GM15510 (cell line): ENCODE measurements at regions not wholly inside any gene's neighbourhood (a gene's known extent, or its start where the extent isn't known, plus 50 kb on each side); places are given as distances from the start of the nearest gene placed in this dataset.

Experiments
- POLR2A ChIP-seq: IDR thresholded peaks from 3 replicates; pipeline ENCODE4 v1.6.1; 2011; ENCODE audit warnings: borderline replicate concordance; ENCODE audit not compliant: insufficient read length; ENCODE audit errors: extremely low read depth

DNA sequence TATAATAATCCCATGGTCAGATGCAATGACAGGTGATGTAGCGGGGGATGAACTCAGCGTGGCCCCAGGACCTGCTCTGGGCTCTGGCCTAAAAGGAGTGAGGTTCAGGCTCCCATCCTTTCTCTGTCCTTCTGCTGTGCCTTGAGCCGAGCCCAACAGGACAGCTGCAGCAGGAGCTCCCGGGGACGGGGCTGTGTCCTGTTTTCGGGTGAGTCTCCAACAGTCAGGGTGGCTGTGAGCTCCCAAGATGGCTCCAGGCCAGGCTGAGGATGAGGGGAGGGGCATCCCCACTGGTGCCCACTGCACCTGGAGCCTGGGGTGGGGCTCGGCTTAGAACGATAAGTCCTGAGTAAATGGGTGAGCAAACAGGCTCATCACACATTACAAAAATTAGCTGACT, 1385.0 kb downstream of the BRD1 start:
- no peak for TF ChIP-seq POLR2A

DNA sequence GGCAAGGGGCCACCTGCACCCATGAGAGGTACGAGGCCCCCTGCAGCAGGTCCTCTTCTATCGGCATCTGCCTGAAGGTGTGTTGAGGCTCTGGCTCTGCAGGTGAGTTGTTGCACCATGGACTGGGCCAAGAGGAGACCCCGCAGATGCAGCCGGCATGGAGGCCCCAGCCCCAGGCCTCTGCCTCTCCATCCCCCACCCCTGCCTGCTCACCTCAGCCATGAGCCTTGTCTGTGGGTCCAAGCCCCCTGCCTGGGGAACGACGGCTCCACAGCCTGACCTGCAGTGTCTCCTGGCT, 1386.2 kb downstream of the BRD1 start:
- no peak for TF ChIP-seq POLR2A

DNA sequence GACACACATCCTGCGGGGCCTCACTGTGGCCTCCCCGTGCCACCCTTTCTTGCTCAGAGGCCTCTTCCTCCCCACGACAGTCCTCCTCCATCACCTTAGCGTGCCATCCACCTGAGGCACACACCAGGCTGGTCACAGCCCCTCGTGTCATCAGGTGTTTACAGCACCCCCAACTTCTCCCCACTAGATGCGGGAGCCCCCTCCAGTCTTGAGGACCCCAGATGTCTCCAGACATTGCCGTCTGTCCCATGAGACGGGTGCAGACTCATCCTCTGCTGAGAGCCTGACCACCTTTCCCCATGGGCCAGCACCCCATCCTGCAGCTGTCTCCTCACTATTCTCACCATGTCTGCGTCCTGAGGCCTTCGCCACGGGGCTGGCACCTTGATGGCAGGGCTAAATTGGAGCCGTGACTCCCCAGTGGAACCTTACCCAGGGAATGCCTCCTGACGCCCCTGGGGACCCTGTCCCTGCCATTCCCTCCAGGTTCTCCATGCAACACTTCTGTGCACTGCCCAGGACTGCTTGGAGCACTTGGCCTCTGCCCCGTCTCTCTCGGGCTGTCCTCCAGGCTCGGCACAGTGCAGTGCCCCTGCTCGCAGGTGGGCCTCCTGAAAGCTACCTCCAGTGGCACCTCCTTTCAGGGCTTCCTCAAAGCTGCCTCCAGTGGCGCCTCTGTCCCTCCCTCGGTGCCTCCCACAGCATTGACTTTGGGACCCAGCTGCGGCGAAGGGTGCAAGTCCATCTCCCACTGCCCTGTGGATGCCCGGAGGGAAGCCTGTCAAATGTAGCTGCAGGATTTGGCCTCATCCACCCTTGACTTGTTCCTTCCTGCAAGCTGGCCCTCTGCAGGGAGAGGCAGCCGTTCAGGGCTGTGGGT, 1386.8 kb downstream of the BRD1 start:
- no peak for TF ChIP-seq POLR2A

DNA sequence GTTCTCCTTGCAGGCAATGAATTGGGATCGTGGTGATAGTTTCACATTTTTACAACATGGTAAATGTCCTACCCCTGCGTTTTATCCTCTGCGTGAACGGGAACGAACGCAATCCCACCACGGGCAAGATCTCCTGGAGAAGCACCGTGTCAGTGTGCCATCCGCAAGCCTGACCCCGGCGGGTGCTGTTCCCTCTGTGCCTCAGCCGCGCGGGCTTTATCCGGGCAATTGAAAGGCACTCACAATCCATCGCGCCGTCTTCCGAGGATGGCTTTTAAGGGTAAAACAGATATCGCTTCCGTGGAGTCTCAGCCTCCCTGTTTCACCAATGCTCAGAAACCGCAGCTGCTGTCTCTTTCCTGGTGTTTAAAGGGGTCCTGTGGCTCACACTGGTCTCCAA, 1387.5 kb downstream of the BRD1 start:
- TF ChIP-seq POLR2A, result no peak

DNA sequence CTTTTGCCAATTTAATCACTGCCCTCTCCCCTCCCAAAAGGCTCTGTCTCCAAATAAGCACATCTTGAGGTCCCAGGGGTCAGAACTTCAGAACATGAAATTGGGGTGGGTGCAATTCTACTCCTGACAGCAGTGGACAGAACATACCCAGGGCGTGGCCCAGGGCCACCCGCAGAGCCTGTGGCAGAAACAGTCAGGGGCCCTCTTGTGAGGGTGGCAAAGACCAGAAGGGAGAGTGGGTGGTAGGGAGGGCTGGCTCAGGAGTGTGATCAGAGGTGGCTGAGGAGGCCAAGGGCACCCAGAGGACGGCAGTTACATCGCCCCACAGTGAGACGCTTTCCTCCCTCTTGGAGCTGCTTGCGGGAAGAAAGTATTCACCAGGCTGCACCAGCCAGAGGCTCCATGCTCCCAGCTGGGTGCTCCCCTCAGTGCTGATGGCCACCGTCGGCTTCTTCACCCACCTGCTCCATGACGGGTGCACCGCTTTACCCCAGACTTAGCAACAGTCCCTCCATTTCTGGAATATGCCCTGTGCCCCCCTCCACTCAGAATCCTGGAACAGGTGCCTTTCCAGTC, 1388.0 kb downstream of the BRD1 start:
- TF ChIP-seq POLR2A, result no peak

DNA sequence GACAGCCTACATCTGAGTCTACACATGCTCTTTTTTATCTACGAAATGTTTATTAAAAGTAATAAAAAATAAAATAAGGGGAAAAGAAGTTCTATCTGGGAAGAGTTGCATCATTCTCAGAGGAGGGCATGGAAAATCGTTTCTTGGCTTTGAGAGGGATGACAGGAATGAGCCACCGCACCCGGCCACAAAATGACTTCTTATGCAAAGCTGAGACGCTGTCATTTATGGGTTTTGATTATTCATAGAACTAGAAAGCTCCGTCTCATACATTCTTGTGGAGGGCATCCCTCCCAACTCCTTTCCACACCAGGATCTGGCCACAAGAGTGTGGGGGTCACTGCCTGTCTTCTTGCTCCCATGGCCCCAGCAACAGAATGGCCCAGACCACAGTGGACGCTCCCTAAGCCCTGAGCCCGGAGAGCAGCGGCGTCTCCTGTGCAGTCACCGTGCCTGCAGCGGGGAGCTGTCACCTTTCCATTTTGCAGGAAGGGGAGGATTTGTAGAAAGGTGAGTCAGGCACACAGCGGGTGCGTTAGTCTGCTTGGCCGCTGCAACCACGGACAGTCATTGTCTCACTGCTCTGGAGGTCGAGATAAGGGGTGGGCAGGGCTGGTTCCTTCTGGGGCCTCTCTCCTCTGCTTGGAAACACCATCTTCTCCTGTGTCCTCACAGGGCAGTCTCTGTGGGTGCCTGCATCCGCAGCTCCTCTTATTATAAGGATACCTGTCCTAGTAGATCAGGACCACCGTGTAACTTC, 1388.7 kb downstream of the BRD1 start:
- TF ChIP-seq POLR2A, result no peak

DNA sequence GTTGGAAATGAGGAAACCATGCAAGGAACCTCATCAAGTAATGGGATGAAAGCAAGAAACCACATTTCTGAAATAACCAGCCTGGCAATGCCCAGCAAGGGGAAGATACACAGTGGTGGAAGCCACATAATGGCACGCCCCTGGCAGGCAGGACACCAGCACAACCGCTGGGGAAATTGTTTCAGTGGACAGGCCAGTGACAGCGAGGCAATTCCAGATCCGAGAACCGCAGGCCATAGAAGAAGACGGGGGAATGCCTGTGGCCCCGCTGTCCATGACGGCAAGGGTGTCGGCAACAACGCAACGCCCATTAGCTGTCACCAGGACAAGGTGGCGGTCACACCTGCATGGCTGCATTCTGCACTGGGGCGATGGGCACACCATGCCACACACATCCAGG, 1389.6 kb downstream of the BRD1 start:
- TF ChIP-seq POLR2A, result no peak

DNA sequence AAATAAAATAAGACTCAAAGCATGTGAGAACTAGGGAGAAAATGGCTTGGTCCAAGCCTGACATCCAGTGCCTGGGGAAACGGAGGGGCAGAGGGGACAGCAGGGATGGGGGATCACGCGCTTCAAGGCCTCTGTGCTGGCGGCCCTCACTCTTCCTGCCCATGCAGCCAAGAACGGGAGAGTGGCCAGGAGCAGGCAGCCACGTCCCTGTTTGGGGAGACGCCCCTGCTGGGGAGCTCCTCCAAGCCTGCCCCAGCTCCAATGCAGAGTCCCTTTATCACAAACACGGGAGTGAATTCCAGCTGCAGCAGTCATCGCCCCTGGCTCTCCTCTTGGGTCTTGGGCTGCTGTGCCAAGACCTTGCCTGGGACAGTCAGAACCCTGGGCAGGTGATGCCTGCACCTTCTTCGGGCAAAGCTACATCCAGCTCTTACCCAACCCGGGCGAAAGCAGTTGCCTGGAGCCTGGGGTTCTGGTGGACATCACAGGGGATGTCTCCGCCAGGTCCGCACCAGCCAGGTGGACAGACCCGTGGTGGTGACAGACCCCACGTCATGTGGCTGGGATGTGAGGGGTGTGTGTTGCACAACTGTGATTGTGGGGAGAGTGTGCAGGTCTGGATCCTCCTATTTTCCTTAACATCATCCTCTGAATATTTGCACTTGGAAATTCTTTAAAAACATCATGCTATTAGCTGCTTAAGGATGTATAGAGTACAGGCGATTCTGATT, 1391.3 kb downstream of the BRD1 start:
- no peak for TF ChIP-seq POLR2A

DNA sequence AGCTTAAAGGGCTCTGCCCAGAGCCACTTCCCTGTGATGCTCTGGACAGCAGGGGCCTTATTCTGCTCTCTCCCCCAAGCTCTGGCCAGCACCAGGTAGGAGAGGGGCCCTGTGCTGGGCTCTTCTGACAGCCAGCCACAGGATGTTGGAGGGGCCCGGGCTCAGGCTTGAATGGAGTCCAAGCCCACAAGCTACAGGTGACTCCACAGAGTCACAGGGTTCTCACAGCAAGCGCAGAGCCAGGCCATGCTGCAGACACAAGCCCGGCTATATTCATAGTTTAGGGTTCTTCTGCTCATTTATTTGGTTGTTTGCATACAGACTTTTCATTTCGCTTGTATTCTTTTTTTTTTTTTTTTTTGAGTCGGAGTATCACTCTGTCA, 1392.8 kb downstream of the BRD1 start:
- TF ChIP-seq POLR2A, result no peak

DNA sequence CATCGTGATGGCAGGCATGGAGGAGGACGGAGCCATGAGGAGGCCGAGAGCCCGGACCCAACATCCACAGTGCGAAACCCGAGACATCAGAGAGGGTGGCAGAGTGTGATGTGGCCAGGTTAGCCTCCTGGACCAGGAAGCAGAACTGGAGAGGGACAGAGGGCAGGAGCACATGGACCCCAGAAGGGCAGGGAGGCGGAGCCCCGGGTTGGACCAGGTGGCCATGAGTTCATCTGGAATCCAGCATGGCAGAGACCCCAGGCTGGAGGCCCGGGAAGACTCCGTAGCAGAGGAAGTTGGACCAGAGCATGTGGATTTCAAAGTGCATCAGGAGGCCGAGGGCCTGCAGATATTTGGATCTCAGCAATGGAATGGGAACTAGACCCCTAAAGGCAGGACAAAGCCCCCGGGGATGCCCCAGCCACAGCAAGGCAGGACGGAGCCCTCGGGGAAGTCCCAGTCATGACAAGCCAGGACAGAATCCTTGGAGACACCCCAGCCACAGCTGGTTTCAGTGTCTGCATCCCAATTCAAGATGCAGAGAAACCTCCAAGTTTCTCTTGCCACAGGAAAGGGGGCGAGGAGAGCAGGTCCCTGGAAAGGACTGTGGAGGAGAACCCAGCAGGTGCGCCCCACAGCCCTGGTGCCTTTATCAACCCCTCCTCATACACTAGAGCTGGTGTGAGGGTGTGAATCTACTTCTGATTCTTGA, 1393.4 kb downstream of the BRD1 start:
- TF ChIP-seq POLR2A, result no peak

DNA sequence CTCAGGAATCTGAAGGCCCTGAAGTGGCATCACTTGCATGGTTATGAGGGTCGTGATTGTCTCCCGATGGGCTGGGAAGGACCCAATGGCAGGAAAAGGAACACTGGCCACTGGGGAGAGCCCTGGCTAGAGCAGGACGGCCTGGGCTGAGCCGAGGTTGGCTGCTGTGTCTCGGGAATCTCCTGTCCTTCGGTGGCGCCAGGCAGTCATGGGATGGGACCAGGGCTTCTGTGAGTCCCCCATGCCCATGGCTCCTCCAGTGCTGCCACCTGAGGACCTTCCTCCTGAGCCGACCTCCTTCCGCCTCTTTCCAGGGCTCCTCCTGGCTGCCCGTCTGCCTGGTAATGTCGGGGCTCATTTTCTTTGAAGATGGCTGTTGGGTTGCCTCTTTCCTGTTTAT, 1394.0 kb downstream of the BRD1 start:
- no peak for TF ChIP-seq POLR2A

DNA sequence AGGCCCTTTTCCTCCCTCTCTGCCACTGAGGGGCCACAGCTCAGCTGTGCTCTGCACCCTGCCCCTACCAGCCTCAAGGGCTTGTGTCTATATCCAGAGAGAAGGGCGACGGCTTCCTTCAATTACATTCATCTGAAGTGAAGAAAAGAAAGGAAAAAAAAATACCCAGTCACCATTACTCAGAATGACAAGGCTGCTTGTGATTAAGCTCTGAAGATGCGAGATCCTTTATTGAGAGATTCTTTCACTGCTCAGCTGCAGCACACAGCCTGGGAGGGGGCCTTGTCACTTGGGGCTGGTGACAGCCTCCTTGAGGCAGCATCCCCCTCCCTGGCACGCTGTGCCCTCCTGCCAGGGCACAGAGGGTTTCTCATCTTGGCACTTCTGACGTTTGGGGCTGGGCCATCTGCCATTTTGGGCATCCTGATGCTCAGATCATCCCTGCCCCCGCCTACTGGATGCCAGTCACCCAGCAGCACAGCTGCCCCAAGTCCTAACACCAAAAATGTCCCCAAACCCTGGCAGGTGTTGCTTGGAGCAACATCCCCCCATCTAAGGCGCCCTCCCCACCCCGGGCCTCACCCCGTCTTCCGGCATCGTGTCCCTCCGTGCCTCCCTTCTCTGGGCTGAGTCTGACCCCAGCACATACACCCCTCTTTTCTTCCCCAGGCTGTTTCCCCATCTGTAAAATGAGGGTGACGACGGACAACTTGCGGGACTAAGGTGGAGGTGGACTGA, 1394.7 kb downstream of the BRD1 start:
- TF ChIP-seq POLR2A, result no peak

DNA sequence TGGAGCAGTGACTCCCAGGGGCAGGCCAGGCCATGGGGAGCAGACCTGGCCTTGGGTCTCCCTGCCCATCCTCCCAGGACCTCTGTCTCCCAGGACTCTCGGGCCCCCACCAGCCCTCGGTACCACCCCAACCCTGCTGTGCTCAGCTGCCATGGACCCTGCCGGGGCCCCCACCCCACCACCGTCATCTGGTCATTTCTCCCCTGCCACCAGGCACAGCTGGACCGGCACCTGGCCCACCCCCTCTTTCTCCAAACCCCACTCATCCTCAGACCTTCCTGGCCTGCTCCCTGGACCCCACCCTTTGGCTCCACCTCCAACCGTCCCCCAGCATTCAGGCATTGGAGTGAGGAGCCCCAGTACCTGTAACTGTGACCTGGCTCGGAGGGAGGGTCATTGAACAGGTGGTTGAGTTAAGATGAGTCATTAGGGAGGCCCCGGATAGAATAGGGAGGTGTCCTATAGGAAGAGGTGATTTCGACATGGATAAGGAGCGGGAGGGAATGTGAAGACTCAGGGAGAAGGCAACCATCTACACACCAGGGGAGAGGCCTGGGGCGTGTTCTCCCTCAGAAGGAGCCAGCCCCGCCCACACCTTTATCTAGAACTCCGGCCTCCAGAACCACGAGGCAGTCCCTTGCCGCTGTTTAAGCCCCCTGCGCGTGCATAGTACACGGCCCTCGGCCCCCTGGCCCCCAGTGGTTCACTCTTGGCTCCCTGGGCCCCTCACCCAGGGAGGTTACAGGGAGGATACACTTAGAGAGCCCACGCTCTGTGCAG, 1395.9 kb downstream of the BRD1 start:
- TF ChIP-seq POLR2A, result no peak
